Progenitor cell of endocrine pancreas (in vitro differentiated cells): ENCODE measurements at regions not wholly inside any gene's neighbourhood (a gene's known extent, or its start where the extent isn't known, plus 50 kb on each side); places are given as distances from the start of the nearest gene placed in this dataset.

ENCODE experiments used
- DNase-seq: peaks from one replicate; pipeline ENCODE4 v3.0.0; 2021; ENCODE audit warnings: low spot score; ENCODE audit not compliant: unreplicated experiment
- H3K27ac Mint-ChIP-seq: 2 replicates; pipeline ENCODE4 v1.8.0; 2021; ENCODE audit warnings: mild to moderate bottlenecking, moderate library complexity, mixed read lengths
- H3K27me3 Mint-ChIP-seq: 2 replicates; pipeline ENCODE4 v1.8.0; 2021; ENCODE audit warnings: mixed read lengths
- H3K36me3 Mint-ChIP-seq: 2 replicates; pipeline ENCODE4 v1.8.0; 2022; ENCODE audit warnings: mixed read lengths; ENCODE audit not compliant: insufficient read depth
- H3K4me1 Mint-ChIP-seq: 2 replicates; pipeline ENCODE4 v1.8.0; 2021; ENCODE audit warnings: low read depth, mixed read lengths
- H3K4me3 Mint-ChIP-seq: 2 replicates; pipeline ENCODE4 v1.8.0; 2021; ENCODE audit warnings: low read depth, mild to moderate bottlenecking, moderate library complexity, mixed read lengths
- H3K9me3 Mint-ChIP-seq: 2 replicates; pipeline ENCODE4 v1.8.0; 2021; ENCODE audit warnings: low read depth, mixed read lengths
- CTCF ChIP-seq: fragments of 200-600 bp; sonication (generic); IDR thresholded peaks from one replicate; pipeline ENCODE4 v1.5.0; 2021; ENCODE audit warnings: antibody characterized with exemption, mild to moderate bottlenecking; ENCODE audit not compliant: unreplicated experiment

GRCh38 chr11:27280140-27280539 lies 82.9 kb downstream of the CCDC34 start:
- DNase-seq = no peak
- TF ChIP-seq CTCF = no peak
- Mint-ChIP-seq H3K4me3 (no peak overlapping the region), H3K9me3 (no peaks in the 10 kb centered on the region), H3K27me3 (no peaks in the 10 kb centered on the region), H3K4me1 (peaks cover 2% of the 10 kb centered on the region), H3K27ac (no peak overlapping the region), H3K36me3 (no peaks in the 10 kb centered on the region)

GRCh38 chr11:27279460-27279859 lies 83.6 kb downstream of the CCDC34 start:
- no peak overlapping the region for H3K4me3 Mint-ChIP-seq
- no peak for TF ChIP-seq CTCF
- no peaks in the 10 kb centered on the region for H3K27me3 Mint-ChIP-seq
- no peak overlapping the region for H3K27ac Mint-ChIP-seq
- no peaks in the 10 kb centered on the region for H3K36me3 Mint-ChIP-seq
- H3K4me1 Mint-ChIP-seq = peaks cover 2% of the 10 kb centered on the region
- no peaks in the 10 kb centered on the region for H3K9me3 Mint-ChIP-seq
- DNase-seq = no peak

- Mint-ChIP-seq H3K27me3 (no peaks in the 10 kb centered on the region), H3K36me3 (no peaks in the 10 kb centered on the region), H3K9me3 (no peaks in the 10 kb centered on the region), H3K27ac (no peak overlapping the region), H3K4me1 (peaks cover 2% of the 10 kb centered on the region), H3K4me3 (no peak overlapping the region)
- DNase-seq = no peak
- TF ChIP-seq CTCF = no peak
Observed at GRCh38 chr11:27277843-27278242, 85.2 kb downstream of the CCDC34 start.

- H3K4me1 Mint-ChIP-seq = no peaks in the 10 kb centered on the region
- no peak for DNase-seq
- no peak for TF ChIP-seq CTCF
- H3K4me3 Mint-ChIP-seq = no peak overlapping the region
- no peaks in the 10 kb centered on the region for H3K36me3 Mint-ChIP-seq
- peaks cover 11% of the 10 kb centered on the region for H3K9me3 Mint-ChIP-seq
- H3K27me3 Mint-ChIP-seq = no peaks in the 10 kb centered on the region
- H3K27ac Mint-ChIP-seq = no peak overlapping the region
Observed at GRCh38 chr11:27276141-27276540, 86.9 kb downstream of the CCDC34 start.

GRCh38 chr11:27274854-27275395 lies 88.1 kb downstream of the CCDC34 start:
- Mint-ChIP-seq H3K4me3 (no peak overlapping the region), H3K27me3 (no peaks in the 10 kb centered on the region), H3K9me3 (peaks cover 19% of the 10 kb centered on the region), H3K4me1 (no peaks in the 10 kb centered on the region), H3K27ac (no peak overlapping the region), H3K36me3 (no peaks in the 10 kb centered on the region)
- TF ChIP-seq CTCF = no peak
- no peak for DNase-seq
